Stimulated activated naive CD4-positive, alpha-beta T cell treated with Interleukin-2 at 50 U/mL for 16 hours (primary cell): ENCODE measurements at regions not wholly inside any gene's neighbourhood (a gene's known extent, or its start where the extent isn't known, plus 50 kb on each side); places are given as distances from the start of the nearest gene placed in this dataset.

ENCODE experiments used
- DNase-seq: peaks from one replicate; lab custom pipeline; 2025; lab: John Stamatoyannopoulos, UW

GRCh38 chr20:60274717-60275116 is 316.5 kb downstream of the CDH26 start:
- DNase-seq, result no peak

- DNase-seq, result no peak
Measured at GRCh38 chr20:60281295-60281694, 323.1 kb downstream of the CDH26 start.

GRCh38 chr20:60283281-60283680 is 325.1 kb downstream of the CDH26 start:
- no peak for DNase-seq

- no peak for DNase-seq
Measured at GRCh38 chr20:60286764-60287163, 328.5 kb downstream of the CDH26 start.

- DNase-seq, result no peak
Measured at GRCh38 chr20:60288945-60289344, 330.7 kb downstream of the CDH26 start.

GRCh38 chr20:60292001-60292520 is 333.8 kb downstream of the CDH26 start:
- DNase-seq, result no peak

GRCh38 chr20:60294632-60295031 is 336.4 kb downstream of the CDH26 start:
- DNase-seq, result no peak

- no peak for DNase-seq
Measured at GRCh38 chr20:60295214-60295613, 337.0 kb downstream of the CDH26 start.

- no peak for DNase-seq
Measured at GRCh38 chr20:60297649-60298048, 339.4 kb downstream of the CDH26 start.

- DNase-seq, result no peak
Measured at GRCh38 chr20:60298647-60299046, 340.4 kb downstream of the CDH26 start.

GRCh38 chr20:60299951-60300350 is 341.7 kb downstream of the CDH26 start:
- no peak for DNase-seq

- no peak for DNase-seq
Measured at GRCh38 chr20:60300374-60300773, 342.2 kb downstream of the CDH26 start.

GRCh38 chr20:60302875-60303274 is 344.7 kb downstream of the CDH26 start:
- no peak for DNase-seq

GRCh38 chr20:60304026-60304590 is 345.9 kb downstream of the CDH26 start:
- DNase-seq, result no peak

- no peak for DNase-seq
Measured at GRCh38 chr20:60304931-60305330, 346.7 kb downstream of the CDH26 start.

GRCh38 chr20:60306105-60306504 is 347.9 kb downstream of the CDH26 start:
- no peak for DNase-seq

GRCh38 chr20:60306551-60306950 is 348.3 kb downstream of the CDH26 start:
- DNase-seq, result no peak

GRCh38 chr20:60310560-60311349 is 352.5 kb downstream of the CDH26 start:
- DNase-seq, result no peak

GRCh38 chr20:60313191-60313590 is 355.0 kb downstream of the CDH26 start:
- DNase-seq, result no peak

- DNase-seq, result no peak
Measured at GRCh38 chr20:60313614-60314013, 355.4 kb downstream of the CDH26 start.

- no peak for DNase-seq
Measured at GRCh38 chr20:60314727-60315126, 356.5 kb downstream of the CDH26 start.

GRCh38 chr20:60316476-60317158 is 358.4 kb downstream of the CDH26 start:
- DNase-seq, result no peak

GRCh38 chr20:60317401-60317800 is 359.2 kb downstream of the CDH26 start:
- DNase-seq, result no peak
